ENCODE measurements at regions not wholly inside any gene's neighbourhood (a gene's known extent, or its start where the extent isn't known, plus 50 kb on each side); places are given as distances from the start of the nearest gene placed in this dataset.

DNA sequence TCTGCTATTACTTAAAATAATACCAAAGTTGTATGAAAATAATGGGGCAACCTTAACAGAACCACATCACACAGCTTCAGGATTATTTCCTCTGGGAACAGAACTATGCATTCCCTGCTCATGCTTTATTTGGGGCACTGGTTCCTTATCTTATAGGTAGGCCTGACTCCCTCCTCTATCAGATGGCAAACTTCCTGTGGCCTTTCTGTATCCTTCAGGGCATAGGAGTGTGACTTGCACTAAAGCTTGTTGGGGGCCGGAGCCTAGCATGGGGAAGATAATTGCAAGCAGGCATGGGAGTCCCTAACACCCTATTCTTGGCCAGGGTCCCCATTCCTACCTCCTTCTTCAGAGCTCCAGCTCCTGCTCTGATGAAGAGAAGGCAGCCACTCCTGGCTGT, 167.2 kb upstream of the SERTAD2 start:
- TF ChIP-seq, protein P1, sequence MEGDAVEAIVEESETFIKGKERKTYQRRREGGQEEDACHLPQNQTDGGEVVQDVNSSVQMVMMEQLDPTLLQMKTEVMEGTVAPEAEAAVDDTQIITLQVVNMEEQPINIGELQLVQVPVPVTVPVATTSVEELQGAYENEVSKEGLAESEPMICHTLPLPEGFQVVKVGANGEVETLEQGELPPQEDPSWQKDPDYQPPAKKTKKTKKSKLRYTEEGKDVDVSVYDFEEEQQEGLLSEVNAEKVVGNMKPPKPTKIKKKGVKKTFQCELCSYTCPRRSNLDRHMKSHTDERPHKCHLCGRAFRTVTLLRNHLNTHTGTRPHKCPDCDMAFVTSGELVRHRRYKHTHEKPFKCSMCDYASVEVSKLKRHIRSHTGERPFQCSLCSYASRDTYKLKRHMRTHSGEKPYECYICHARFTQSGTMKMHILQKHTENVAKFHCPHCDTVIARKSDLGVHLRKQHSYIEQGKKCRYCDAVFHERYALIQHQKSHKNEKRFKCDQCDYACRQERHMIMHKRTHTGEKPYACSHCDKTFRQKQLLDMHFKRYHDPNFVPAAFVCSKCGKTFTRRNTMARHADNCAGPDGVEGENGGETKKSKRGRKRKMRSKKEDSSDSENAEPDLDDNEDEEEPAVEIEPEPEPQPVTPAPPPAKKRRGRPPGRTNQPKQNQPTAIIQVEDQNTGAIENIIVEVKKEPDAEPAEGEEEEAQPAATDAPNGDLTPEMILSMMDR (IDR thresholded peaks at IDR 0.05) = no peak
- TF ChIP-seq POLR2AphosphoS5 (IDR thresholded peaks at IDR 0.05) = no peak
- TF ChIP-seq POLR2A (IDR thresholded peaks at IDR 0.05) = no peak
